NCI-H526 treated with DMSO at 0.1 percent for 48 hours (cell line): ENCODE measurements at regions not wholly inside any gene's neighbourhood (a gene's known extent, or its start where the extent isn't known, plus 50 kb on each side); places are given as distances from the start of the nearest gene placed in this dataset.

Source experiments
- DNase-seq: peaks from one replicate; lab custom pipeline; 2025; lab: John Stamatoyannopoulos, UW

DNA sequence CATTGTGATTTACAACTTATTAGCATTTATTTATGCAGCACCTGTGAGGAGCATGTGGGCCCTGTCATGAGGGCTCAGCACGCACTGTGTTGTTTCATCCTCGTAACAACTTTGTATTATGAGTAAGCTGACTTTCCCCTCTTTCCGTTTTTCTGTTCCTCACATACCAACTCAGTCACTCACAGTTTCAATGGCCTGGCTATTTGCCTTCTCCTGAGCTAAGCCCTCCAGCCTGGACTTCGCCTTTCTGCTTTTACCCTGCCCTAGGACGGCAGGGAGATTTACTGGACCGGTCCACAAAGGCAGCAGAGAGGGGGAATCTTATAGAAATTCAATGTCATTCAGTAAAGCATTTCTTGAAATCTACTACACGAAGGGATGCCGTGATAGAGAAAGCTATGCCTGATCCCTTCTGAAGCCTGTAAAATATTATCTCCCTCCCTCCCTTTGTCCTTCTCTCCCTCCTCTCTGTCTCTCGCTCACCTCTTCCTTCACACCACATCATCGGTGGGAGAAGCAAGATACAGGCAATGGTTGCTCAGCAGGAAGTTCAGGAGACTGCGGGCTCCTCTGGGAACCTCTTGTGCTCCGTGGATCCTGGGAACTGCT, 219.2 kb upstream of the TBX3 start:
- no peak for DNase-seq

DNA sequence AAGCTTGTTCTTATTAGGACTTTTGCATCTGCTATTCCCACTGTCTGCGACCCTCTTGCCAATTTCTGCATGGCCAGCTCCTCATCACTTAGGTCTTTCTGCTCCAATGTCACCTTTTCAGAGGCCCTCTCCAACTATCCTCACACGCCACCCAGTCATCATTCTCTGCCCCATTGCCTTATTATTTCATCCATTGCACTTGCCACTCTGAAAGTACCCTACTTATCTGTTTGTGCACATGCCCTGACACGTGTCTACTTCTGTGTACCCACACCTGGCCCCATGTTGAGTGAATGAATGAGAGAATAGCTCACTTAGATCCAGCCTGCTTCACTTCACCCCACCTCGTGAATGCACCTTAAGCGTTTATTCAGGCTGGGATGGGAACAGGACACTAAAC, 218.7 kb upstream of the TBX3 start:
- no peak for DNase-seq

- no peak for DNase-seq
Measured at GRCh38 chr12:114901316-114901715, 217.3 kb upstream of the TBX3 start.

DNA sequence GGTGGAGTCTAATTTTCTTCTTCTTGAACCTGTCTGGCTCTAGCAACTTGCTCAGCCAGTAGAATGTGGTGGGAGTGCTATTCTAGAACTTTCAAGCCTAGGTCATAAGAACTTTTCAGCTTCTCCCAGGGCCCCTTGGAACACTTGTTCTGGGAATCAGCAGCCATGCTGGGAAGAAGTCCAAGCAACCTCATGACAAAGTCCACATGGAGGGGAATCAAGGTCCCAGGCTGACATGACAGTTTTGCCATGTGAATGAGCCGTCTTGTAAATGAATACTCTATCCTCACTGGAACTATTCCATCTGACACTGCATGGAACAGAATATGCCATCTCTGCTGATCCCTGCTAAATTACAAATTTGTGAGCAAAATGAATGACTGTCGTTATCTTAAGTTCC, 214.2 kb upstream of the TBX3 start:
- DNase-seq: no peak

DNA sequence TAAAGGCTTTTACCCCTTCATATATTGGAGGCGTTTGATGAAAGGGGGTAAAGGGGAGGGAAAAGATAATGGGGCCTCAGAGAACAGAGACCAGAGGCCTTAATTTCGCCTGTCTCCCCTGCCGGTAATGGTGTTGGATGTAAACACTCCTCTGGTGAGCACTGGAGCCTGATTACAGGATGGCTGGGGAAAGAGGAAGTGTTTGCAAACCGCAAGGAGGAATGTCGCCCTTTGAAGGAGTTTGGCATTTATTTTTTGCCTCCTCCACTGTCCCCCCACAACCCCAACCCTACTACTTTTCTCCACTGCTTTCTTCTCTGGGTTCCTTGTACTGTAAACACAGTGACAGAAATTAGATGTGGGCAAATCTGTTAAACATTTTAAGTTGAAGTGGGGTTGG, 211.9 kb upstream of the TBX3 start:
- no peak for DNase-seq

- DNase-seq: no peak
Measured at GRCh38 chr12:114895081-114895480, 211.1 kb upstream of the TBX3 start.

DNA sequence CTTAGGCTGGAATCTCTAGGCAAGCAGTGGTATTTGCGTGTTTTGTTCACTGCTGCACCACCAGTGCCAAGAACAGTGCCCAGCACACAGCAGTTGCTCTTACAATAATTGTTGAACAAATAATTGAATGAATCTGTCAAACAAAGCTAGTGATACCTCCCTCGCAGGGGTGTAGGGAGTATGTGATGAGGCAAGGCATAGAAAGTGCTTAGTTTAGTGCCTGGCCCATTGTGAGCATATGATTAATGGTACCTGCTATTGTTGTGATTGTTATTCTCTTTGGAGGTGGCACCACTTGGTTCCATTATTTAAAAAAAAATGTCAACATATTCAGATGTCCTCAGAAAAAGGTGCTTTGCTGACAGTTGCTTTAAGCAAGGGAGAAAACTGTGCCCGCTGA, 210.1 kb upstream of the TBX3 start:
- no peak for DNase-seq

DNA sequence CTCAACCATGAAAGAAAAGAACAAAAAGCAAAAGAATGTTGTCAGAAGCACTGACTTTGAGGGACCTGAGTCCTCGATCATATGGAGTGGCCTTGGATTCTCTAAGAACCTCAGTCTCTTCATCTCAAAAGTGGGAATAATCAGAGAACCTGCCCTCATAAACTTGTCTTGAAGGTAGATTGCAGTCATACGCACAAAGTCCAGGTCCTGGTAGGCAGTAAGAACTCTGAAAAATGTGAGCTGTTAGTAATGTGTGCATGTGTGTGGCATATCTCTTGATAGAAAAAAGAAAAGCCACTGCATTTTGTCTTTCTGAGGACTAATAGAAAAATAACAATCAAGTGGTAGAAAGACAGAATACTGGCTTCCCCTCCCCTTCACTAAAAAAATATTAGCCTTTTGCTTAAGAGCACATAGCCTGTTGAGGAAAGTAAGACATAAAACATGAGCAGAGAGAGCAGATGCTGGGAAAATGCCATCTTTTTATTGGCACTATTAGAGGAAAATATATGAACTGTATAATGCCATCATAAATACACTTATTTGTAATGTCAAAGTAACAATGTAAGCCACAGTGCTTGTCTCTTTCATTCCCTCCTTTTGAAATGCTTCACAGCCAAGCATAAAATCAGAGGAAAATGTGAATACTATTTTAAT, 205.1 kb upstream of the TBX3 start:
- DNase-seq: no peak

DNA sequence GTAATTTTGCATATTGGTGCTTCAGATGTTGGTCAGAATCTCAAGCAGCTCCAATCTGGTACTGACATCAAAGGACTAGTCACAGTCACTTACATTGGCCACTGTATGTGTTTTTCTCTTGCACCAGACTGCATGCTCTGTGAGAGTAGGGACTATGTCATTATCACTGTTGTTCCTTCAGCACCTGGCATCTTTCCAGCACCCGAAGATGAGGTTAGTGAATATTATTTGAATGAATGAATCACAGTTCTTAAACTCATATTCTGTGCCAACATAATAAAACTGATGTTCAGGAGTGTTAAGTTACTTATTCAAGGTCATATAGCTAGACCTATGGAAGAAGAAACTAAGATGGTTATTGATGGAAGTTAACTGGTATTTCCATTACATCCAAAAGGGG, 204.5 kb upstream of the TBX3 start:
- no peak for DNase-seq

DNA sequence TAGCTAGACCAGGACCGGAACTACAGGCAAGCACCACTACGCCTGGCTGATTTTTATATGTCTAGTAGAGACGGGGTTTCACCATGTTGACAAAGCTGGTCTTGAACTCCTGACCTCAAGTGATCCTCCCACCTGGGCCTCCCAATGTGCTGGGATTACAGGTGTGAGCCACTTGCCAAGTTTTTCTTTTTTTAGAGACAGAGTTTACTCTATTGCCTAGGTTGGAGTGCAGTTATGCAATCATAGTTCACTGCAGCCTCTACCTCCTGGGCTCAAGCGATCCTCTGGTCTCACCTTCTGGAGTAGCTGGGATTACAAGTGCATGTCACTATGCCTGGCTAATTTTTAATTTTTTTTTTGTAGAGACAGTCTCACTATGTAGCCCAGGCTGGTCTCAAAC, 201.5 kb upstream of the TBX3 start:
- no peak for DNase-seq

DNA sequence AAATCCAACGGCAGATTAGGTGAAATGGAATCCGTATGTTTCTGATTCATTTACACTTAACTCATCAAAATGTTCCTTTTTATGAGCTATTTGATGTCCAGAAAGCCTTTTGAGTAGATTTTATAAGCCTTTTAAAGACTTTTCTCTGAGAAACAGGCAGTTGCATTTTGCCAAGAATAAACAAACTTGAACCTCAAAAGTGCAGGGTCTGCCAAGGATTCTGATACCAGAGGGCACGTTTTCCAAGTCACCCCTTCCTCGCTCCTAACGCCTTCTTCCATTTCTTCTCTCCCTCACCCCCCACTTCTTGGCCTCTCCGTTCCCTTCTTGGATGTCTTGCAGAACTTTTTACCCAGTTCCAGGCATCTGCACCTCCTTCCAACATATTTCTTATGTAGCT, 200.6 kb upstream of the TBX3 start:
- DNase-seq: no peak

DNA sequence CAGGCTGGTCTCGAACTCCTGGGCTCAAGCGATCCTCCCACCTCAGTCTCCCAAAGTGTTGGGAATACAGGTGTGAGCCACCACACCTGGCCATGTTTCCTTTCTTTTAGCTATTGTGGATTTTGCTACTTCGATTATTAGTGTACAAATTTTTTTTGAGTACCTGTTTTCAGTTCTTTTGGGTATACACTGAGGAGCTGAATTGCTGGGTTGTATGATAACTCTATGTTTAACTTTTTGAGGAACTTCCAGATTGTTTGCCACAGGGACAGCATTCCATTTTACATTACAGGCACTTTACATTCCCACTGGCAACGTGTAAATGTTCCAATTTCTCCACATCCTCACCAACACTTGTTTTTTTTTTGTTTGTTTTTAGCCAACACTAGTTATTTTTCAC, 198.1 kb upstream of the TBX3 start:
- DNase-seq: no peak

DNA sequence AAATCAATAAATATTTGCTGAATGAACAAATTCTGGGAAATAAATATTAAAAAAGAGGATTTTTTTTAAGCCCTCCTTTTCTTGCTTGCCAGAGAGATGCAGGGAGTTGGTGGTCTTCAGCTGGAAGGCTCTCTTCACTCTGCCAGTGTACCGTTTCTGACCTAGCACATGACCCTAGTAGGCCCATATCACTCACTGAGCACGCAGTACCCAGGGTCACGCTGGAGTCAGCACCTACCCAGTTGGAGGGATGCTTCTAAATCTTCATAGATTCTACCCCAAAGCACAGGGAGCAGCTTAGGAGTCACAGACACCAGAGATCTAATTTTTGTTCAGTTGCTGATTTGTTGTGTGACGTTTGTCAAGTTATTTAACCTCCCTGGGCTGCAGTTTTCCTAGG, 195.4 kb upstream of the TBX3 start:
- DNase-seq: no peak

- no peak for DNase-seq
Measured at GRCh38 chr12:114878781-114879180, 194.8 kb upstream of the TBX3 start.

DNA sequence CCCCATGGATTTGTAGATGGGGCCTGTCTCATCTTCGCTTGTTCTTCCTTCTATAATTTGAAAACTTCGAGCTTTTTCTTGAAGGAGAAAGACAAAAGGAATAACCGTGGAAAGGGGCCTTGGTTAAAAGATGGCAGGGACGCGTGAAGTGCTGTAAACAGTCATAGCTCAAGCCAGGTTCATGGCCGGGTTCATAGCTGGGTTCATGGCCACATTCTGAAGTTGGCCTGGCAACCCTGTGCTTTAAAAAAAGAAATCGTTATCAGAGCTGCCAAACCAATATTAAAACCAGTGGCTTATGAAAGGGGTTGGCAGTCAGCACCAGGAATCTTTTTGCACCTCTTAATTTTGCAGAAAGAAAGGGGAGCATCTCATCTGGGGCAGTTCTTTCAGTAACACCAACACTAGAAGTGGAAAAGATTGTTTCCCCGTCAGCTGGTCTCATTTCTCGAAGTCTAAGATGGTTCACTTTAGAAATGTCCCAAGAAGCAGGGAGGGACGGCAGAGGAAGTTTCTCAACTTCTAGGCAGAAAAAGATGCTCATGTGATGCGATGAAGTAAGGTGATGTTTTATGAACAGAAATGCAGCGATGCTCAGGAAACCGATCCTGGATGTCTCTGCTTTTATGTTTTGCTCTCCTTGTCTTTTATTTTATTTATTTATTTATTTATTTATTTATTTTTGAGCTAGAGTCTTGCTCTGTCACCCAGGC, 193.1 kb upstream of the TBX3 start:
- DNase-seq: no peak

- peak; percentile 97 for DNase-seq
Measured at GRCh38 chr12:114875313-114875712, 191.3 kb upstream of the TBX3 start.

DNA sequence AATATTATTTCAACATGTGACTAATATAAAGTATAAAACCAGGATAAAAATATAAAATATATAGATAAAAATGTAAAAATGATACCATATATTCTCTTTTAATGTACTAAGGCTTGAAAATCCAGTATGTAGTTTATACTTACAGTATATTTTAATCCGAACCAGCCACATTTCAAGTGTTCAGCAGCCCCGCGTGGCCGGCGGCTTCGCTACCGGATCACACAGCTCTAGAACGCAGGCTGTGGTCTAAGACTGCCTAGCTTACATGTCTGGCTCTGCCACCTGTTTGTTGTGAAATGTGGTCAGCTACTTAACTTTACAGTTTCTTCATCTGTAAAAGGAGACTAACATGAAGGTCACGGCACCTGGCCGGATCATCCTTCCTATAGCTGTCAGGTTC, 189.7 kb upstream of the TBX3 start:
- DNase-seq: no peak

GRCh38 chr12:114868995-114869834, 185.2 kb upstream of the TBX3 start:
- no peak for DNase-seq

GRCh38 chr12:114866331-114866730, 182.4 kb upstream of the TBX3 start:
- no peak for DNase-seq

DNA sequence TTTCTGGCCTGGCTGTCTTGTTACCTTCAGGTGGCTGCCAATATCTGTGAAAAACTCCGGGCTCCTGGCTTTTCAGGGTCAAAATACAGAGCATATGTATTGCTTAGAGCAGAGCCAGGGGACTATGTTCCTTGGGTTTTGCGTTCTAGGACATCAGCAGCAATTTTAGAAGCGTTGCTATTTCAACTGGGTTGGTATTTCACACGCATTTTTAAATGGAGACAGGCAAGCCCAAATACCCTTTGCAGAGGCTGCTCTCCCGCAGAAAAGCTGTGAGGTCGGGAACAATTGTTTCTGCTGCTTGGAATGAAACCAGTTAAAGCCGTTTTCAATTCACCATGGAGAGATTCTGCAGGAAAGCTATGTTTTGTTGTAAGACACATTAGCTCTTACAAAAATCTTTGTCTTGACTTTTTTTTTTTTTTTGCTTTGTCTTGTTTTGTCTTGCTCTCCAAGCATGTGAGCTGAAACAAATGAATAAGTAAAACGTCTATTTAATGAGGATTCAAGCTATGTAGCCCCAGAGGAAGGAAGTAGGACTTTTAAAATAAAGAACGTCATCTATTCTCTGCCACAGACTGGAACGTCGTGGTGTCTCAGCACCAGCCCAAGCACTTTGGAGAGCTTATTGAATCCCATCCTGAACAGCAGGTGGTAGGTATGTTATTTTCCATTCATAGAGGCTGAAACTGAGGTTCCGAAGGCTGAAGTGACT, 181.0 kb upstream of the TBX3 start:
- DNase-seq: no peak

GRCh38 chr12:114863911-114864310, 179.9 kb upstream of the TBX3 start:
- no peak for DNase-seq

DNA sequence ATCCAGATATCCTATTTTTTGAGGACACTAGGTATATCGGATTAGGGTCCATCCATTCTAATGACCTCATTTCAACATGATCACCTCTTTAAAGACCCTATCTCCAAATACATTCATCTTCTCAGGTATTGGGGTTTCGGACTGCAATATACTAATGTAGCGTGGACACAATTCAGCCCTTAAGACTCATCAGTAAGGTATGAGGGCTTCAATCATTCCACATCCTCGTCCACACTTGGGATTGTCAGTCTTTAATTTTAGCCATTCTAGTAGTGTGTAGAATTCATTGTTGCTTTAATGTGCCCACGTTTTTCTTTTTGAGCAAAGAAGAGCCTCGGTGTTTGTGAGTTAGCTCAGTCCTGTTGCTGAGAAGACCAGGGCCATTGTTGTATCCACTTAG, 177.0 kb upstream of the TBX3 start:
- no peak for DNase-seq
